ENCODE measurements at regions not wholly inside any gene's neighbourhood (a gene's known extent, or its start where the extent isn't known, plus 50 kb on each side); places are given as distances from the start of the nearest gene placed in this dataset.

GRCh38 chr10:56231436-56231835, 129.6 kb downstream of the ZWINT start:
- intact Hi-C loops (cut with micrococcal nuclease), result no loop called here
- H3K79me2 ChIP-seq (ENCODE audit: low read length), result no peaks in the 10 kb centered on the region

GRCh38 chr10:56222237-56222636, 138.8 kb downstream of the ZWINT start:
- ChIA-PET CTCF (no interaction called here), POLR2A (ENCODE audit: unreplicated experiment) (no interaction called here)
- Histone ChIP-seq H4K20me1 (ENCODE audit: low read length) (no peaks in the 10 kb centered on the region), H3K4me1 (ENCODE audit: insufficient read depth, low read length) (no peaks in the 10 kb centered on the region), H3F3A (ENCODE audit: low read length, unreplicated experiment) (no peaks in the 10 kb centered on the region), H3K9ac (ENCODE audit: low read length) (no peak overlapping the region), H3K9me3 (ENCODE audit: low read length) (no peaks in the 10 kb centered on the region), H3K79me2 (ENCODE audit: low read length) (no peaks in the 10 kb centered on the region), H3K36me3 (ENCODE audit: low read depth, low read length) (no peaks in the 10 kb centered on the region), H3K9me2 (replicated peaks; ENCODE audit: low read length) (no peaks in the 10 kb centered on the region), H3K27me3 (ENCODE audit: low read length) (no peaks in the 10 kb centered on the region), H3K4me2 (ENCODE audit: low read length) (no peak overlapping the region), H3K27ac (ENCODE audit: low read length) (no peak overlapping the region), H3K4me3 (ENCODE audit: low read length) (no peak overlapping the region), H2AFZ (ENCODE audit: low read length) (no peak overlapping the region)
- intact Hi-C loops (cut with micrococcal nuclease), result no loop called here
- no TSS peak for BruUV-seq (replicated peaks)
- DNase-seq (no peak), ATAC-seq (no peak)
- TF ChIP-seq EZH2 (IDR thresholded peaks at IDR 0.05; ENCODE audit: low read length, unreplicated experiment) (no peak), CTCF (conservative IDR thresholded peaks at IDR 0.05; ENCODE audit: low read depth, low read length) (no peak), EZH2phosphoT487 (IDR thresholded peaks at IDR 0.05; ENCODE audit: borderline replicate concordance, low read length) (no peak)

More at GRCh38 chr10:56231436-56231835, 129.6 kb downstream of the ZWINT start:
- no peak for TF ChIP-seq CTCF (conservative IDR thresholded peaks at IDR 0.05; ENCODE audit: low read depth, low read length)
- TF ChIP-seq EZH2 (IDR thresholded peaks at IDR 0.05; ENCODE audit: low read length, unreplicated experiment), result no peak
- no peak for TF ChIP-seq EZH2phosphoT487 (IDR thresholded peaks at IDR 0.05; ENCODE audit: borderline replicate concordance, low read length)
- H3K9ac ChIP-seq (ENCODE audit: low read length), result no peak overlapping the region
- H3K9me2 ChIP-seq (replicated peaks; ENCODE audit: low read length), result no peaks in the 10 kb centered on the region
- no TSS peak for BruUV-seq (replicated peaks)
- peaks cover 10% of the 10 kb centered on the region for H3K4me1 ChIP-seq (ENCODE audit: insufficient read depth, low read length)
- ATAC-seq (peak; percentile 100), DNase-seq (peak; percentile 95)
- no peaks in the 10 kb centered on the region for H4K20me1 ChIP-seq (ENCODE audit: low read length)
- POLR2A ChIA-PET (ENCODE audit: unreplicated experiment), result no interaction called here
- H2AFZ ChIP-seq (ENCODE audit: low read length), result no peak overlapping the region
- no peak overlapping the region for H3K4me3 ChIP-seq (ENCODE audit: low read length)
- H3K27me3 ChIP-seq (ENCODE audit: low read length), result no peaks in the 10 kb centered on the region
- CTCF ChIA-PET, result no interaction called here
- no peaks in the 10 kb centered on the region for H3K9me3 ChIP-seq (ENCODE audit: low read length)
- no peaks in the 10 kb centered on the region for H3K36me3 ChIP-seq (ENCODE audit: low read depth, low read length)
- H3K27ac ChIP-seq (ENCODE audit: low read length), result no peak overlapping the region
- H3F3A ChIP-seq (ENCODE audit: low read length, unreplicated experiment), result no peaks in the 10 kb centered on the region
- H3K4me2 ChIP-seq (ENCODE audit: low read length), result peak overlapping the region; percentile 4; the same call in 1 of the 2 replicates

GRCh38 chr10:56212951-56213350, 148.1 kb downstream of the ZWINT start:
- H3F3A ChIP-seq (ENCODE audit: low read length, unreplicated experiment), result no peaks in the 10 kb centered on the region
- no peaks in the 10 kb centered on the region for H3K27me3 ChIP-seq (ENCODE audit: low read length)
- H3K9ac ChIP-seq (ENCODE audit: low read length), result no peak overlapping the region
- no peaks in the 10 kb centered on the region for H3K36me3 ChIP-seq (ENCODE audit: low read depth, low read length)
- no peak overlapping the region for H3K4me3 ChIP-seq (ENCODE audit: low read length)
- no peaks in the 10 kb centered on the region for H3K4me1 ChIP-seq (ENCODE audit: insufficient read depth, low read length)
- ChIA-PET CTCF (no interaction called here), POLR2A (ENCODE audit: unreplicated experiment) (no interaction called here)
- H2AFZ ChIP-seq (ENCODE audit: low read length), result no peak overlapping the region
- no TSS peak for BruUV-seq (replicated peaks)
- ATAC-seq, result no peak
- DNase-seq, result no peak
- H3K9me3 ChIP-seq (ENCODE audit: low read length), result no peaks in the 10 kb centered on the region
- no peaks in the 10 kb centered on the region for H3K79me2 ChIP-seq (ENCODE audit: low read length)
- TF ChIP-seq EZH2 (IDR thresholded peaks at IDR 0.05; ENCODE audit: low read length, unreplicated experiment) (no peak), CTCF (conservative IDR thresholded peaks at IDR 0.05; ENCODE audit: low read depth, low read length) (no peak), EZH2phosphoT487 (IDR thresholded peaks at IDR 0.05; ENCODE audit: borderline replicate concordance, low read length) (no peak)
- H3K27ac ChIP-seq (ENCODE audit: low read length), result no peak overlapping the region
- H4K20me1 ChIP-seq (ENCODE audit: low read length), result no peaks in the 10 kb centered on the region
- H3K4me2 ChIP-seq (ENCODE audit: low read length), result no peak overlapping the region
- H3K9me2 ChIP-seq (replicated peaks; ENCODE audit: low read length), result no peaks in the 10 kb centered on the region
- intact Hi-C loops (cut with micrococcal nuclease), result no loop called here
